NCI-H2196 treated with DMSO at 0.1 percent for 48 hours (cell line): ENCODE measurements at regions not wholly inside any gene's neighbourhood (a gene's known extent, or its start where the extent isn't known, plus 50 kb on each side); places are given as distances from the start of the nearest gene placed in this dataset.

ENCODE experiments used
- DNase-seq: peaks from one replicate; lab custom pipeline; 2025; ENCODE audit not compliant: unreplicated experiment; lab: John Stamatoyannopoulos, UW

GRCh38 chr5:27437594-27438200 is 399.3 kb upstream of the CDH9 start:
- DNase-seq, result no peak

GRCh38 chr5:27434335-27434734 is 395.9 kb upstream of the CDH9 start:
- no peak for DNase-seq

GRCh38 chr5:27414099-27414498 is 375.7 kb upstream of the CDH9 start:
- no peak for DNase-seq

GRCh38 chr5:27412384-27412783 is 374.0 kb upstream of the CDH9 start:
- DNase-seq, result no peak

GRCh38 chr5:27406020-27406419 is 367.6 kb upstream of the CDH9 start:
- DNase-seq, result no peak

- no peak for DNase-seq
Observed at GRCh38 chr5:27403243-27403882, 365.0 kb upstream of the CDH9 start.

GRCh38 chr5:27402828-27403227 is 364.4 kb upstream of the CDH9 start:
- DNase-seq, result no peak

- no peak for DNase-seq
Observed at GRCh38 chr5:27396998-27397397, 358.6 kb upstream of the CDH9 start.

GRCh38 chr5:27392716-27393115 is 354.3 kb upstream of the CDH9 start:
- DNase-seq, result no peak

- DNase-seq, result no peak
Observed at GRCh38 chr5:27389696-27390095, 351.3 kb upstream of the CDH9 start.

GRCh38 chr5:27388755-27389154 is 350.4 kb upstream of the CDH9 start:
- no peak for DNase-seq

GRCh38 chr5:27387535-27388073 is 349.2 kb upstream of the CDH9 start:
- DNase-seq, result no peak

GRCh38 chr5:27381686-27382085 is 343.3 kb upstream of the CDH9 start:
- DNase-seq, result no peak

GRCh38 chr5:27377626-27378025 is 339.2 kb upstream of the CDH9 start:
- DNase-seq, result no peak

GRCh38 chr5:27353970-27354369 is 315.6 kb upstream of the CDH9 start:
- no peak for DNase-seq

GRCh38 chr5:27353540-27353939 is 315.2 kb upstream of the CDH9 start:
- DNase-seq, result no peak

- DNase-seq, result no peak
Observed at GRCh38 chr5:27341342-27341741, 303.0 kb upstream of the CDH9 start.

- DNase-seq, result no peak
Observed at GRCh38 chr5:27336817-27337216, 298.4 kb upstream of the CDH9 start.

GRCh38 chr5:27328480-27328879 is 290.1 kb upstream of the CDH9 start:
- DNase-seq, result no peak

- no peak for DNase-seq
Observed at GRCh38 chr5:27325513-27325912, 287.1 kb upstream of the CDH9 start.

GRCh38 chr5:27318701-27319100 is 280.3 kb upstream of the CDH9 start:
- no peak for DNase-seq

GRCh38 chr5:27316271-27316650 is 277.9 kb upstream of the CDH9 start:
- DNase-seq, result no peak
